ENCODE measurements at regions not wholly inside any gene's neighbourhood (a gene's known extent, or its start where the extent isn't known, plus 50 kb on each side); places are given as distances from the start of the nearest gene placed in this dataset.

- no peak for TF ChIP-seq SIN3A (IDR thresholded peaks at IDR 0.05; ENCODE audit: borderline replicate concordance, insufficient read depth, low read length)
- no peak for TF ChIP-seq POLR2AphosphoS5 (IDR thresholded peaks at IDR 0.05; ENCODE audit: low read depth, low read length)
- no peak for TF ChIP-seq REST (IDR thresholded peaks at IDR 0.05; ENCODE audit: insufficient read depth in 1 of 2, low read depth in 2 of 2, low read length in 2 of 2)
- no peak for TF ChIP-seq FOXP2 (optimal IDR thresholded peaks at IDR 0.05; ENCODE audit: borderline replicate concordance, extremely low read depth, extremely low read length, insufficient read depth)
Measured at GRCh38 chr1:195325181-195325580, 1283.1 kb downstream of the KCNT2 start.
